ENCODE measurements at regions not wholly inside any gene's neighbourhood (a gene's known extent, or its start where the extent isn't known, plus 50 kb on each side); places are given as distances from the start of the nearest gene placed in this dataset.
A peak's percentile ranks its signal among the peaks of the same experiment; 100 is the strongest.

GRCh38 chr5:56335212-56335611 is 102.1 kb upstream of the ANKRD55 start:
- in situ Hi-C loops (cut with MboI; ENCODE audit: low pct_unique_long_range_greater_than_20kb, low sequenced_read_pairs, unreplicated experiment): no loop called here
- DNase-seq (ENCODE audit: low spot score): no peak
- no peak for TF ChIP-seq CTCF (IDR thresholded peaks at IDR 0.05; ENCODE audit: extremely low read depth, insufficient read depth, missing control alignments)

GRCh38 chr5:56330806-56331205 is 97.7 kb upstream of the ANKRD55 start:
- no peak for DNase-seq (ENCODE audit: low spot score)
- TF ChIP-seq CTCF (IDR thresholded peaks at IDR 0.05; ENCODE audit: extremely low read depth, insufficient read depth, missing control alignments): no peak
- in situ Hi-C loops (cut with MboI; ENCODE audit: low pct_unique_long_range_greater_than_20kb, low sequenced_read_pairs, unreplicated experiment): no loop called here

GRCh38 chr5:56330167-56330566 is 97.0 kb upstream of the ANKRD55 start:
- no peak for TF ChIP-seq CTCF (IDR thresholded peaks at IDR 0.05; ENCODE audit: extremely low read depth, insufficient read depth, missing control alignments)
- DNase-seq (ENCODE audit: low spot score): no peak
- in situ Hi-C loops (cut with MboI; ENCODE audit: low pct_unique_long_range_greater_than_20kb, low sequenced_read_pairs, unreplicated experiment): no loop called here

GRCh38 chr5:56329652-56330051 is 96.5 kb upstream of the ANKRD55 start:
- TF ChIP-seq CTCF (IDR thresholded peaks at IDR 0.05; ENCODE audit: extremely low read depth, insufficient read depth, missing control alignments): no peak
- in situ Hi-C loops (cut with MboI; ENCODE audit: low pct_unique_long_range_greater_than_20kb, low sequenced_read_pairs, unreplicated experiment): no loop called here
- DNase-seq (ENCODE audit: low spot score): peak; percentile 59

- DNase-seq (ENCODE audit: low spot score): peak; percentile 41
- in situ Hi-C loops (cut with MboI; ENCODE audit: low pct_unique_long_range_greater_than_20kb, low sequenced_read_pairs, unreplicated experiment): no loop called here
- no peak for TF ChIP-seq CTCF (IDR thresholded peaks at IDR 0.05; ENCODE audit: extremely low read depth, insufficient read depth, missing control alignments)
Measured at GRCh38 chr5:56328753-56329560, 95.8 kb upstream of the ANKRD55 start.

- peak; percentile 40 for DNase-seq (ENCODE audit: low spot score)
- in situ Hi-C loops (cut with MboI; ENCODE audit: low pct_unique_long_range_greater_than_20kb, low sequenced_read_pairs, unreplicated experiment): no loop called here
- no peak for TF ChIP-seq CTCF (IDR thresholded peaks at IDR 0.05; ENCODE audit: extremely low read depth, insufficient read depth, missing control alignments)
Measured at GRCh38 chr5:56327809-56328208, 94.7 kb upstream of the ANKRD55 start.

Data from GM13977 (cell line).